Stimulated activated naive CD8-positive, alpha-beta T cell treated with anti-CD3 and anti-CD28 coated beads, Interleukin-15, Interleukin-2, amounts not matched to agents 100 U/mL and 50 U/mL, for 24 hours (primary cell): ENCODE measurements at regions not wholly inside any gene's neighbourhood (a gene's known extent, or its start where the extent isn't known, plus 50 kb on each side); places are given as distances from the start of the nearest gene placed in this dataset.

Source experiments
- ATAC-seq: fragments of 150-1000 bp; cut with Tn5 transposase; one replicate; pipeline ENCODE4 v1.10.0; 2021
- DNase-seq: peaks from one replicate; pipeline ENCODE4 v3.0.0; 2021

DNA sequence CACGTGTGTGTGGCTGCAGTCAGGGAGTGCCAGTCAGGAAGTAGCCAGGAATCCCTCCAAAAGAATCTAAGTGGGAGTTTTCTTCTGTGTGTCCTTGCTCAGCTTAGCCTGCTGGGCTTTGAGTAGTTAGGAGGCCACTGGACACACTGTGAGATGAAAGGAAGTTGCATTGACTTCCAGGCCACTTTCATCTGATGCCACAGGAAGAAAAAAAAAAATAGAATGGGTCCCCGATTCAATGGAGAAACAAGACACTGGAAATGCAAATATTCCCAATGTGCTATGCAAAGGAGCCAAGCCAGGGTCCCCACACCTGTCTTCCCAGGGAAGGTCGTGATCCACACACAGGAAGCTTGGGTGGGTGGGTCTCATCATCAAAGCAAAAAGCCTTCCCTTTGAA is 95.6 kb upstream of the E2F8 start:
- DNase-seq (no peak), ATAC-seq (no peak)

DNA sequence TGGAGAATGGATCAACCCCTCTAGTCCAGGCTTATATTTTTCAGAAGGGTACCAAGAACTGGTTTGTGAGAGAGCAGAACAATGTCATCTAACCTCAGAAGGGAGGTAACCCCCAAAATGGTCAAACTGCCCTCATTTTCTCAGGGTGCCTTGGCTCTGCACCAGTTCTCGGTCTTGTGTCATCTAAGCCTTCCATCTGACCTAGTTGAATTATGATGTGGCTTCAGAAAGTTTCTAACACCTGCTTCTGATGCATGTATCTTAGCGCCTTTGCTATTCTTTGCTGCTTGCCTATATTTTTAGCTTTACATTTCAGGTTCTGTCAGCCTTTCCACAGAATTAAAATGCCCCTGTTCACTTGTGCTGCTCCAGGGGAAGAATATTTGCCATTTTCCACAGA is 91.7 kb upstream of the E2F8 start:
- DNase-seq (no peak), ATAC-seq (no peak)

DNA sequence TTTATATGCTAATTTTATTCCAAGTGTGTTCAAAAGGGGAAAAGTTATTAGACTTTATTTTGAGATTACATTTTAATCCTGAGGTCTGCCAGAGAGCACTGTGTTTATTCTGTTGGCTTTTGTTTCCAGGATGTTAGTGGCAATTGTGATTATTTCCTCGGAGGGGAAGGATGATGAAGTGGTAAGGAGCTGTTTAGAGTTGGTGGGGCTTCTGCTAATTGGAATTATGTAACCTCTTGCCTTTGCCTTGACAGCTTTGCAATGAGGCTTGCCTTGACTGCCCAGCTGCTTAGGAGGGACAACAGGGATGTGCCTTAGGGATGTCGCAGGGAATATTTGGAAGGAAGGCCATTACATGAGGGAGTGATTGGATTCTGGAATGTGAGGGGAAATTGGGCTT is 89.7 kb upstream of the E2F8 start:
- no peak for DNase-seq
- no peak for ATAC-seq

DNA sequence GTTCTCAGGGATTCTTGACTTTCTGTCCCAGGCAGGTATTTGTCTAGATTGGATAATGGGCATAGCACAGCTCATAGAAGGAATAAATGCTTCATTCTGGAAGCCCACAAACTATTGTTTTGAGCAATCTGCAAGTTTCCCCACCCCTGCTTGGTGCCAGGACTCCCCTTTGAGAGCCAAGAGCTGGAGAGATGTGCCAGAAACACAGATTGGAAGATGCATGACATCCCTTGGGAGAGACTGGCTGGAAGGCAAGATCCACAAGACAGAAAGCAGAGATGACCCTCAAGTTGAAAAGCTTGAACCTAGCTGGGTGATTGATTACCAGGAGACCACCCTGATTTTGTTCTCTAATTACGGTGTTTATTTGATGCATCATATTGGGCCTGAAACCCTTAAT is 89.2 kb upstream of the E2F8 start:
- ATAC-seq (no peak), DNase-seq (no peak)

DNA sequence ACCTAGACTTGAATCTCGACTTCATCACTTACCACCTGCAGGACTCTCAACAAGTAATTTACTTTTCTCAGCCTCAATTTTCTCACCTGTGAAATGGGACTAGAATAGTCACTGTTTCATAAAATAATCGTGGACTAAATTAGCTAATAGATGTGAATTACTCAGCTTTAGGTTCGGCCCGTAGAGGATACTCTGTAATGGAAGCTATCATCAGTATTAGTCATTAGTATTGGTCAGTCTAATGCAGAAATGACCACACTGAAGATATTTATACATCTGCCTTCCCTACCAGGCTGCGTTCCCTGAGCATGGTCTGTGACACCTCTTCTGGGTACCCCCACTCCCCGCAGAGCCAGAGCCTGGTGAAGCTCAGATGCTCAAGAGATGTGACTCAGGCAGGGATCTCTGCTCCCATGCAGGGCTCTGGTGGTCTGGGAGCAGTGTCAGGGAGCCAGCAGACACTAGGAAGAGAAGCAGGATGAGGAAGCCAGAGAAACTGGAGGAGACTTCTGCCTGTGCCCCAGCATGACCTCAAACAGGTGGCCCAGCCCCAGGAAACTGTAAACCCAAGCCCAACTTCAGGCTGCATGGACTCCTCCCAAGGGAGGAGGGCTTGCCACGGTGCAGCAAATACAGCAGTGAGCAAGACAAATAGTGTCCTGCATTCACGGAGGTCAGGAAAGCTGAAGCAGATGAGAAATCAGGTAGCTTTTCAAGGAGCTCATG is 88.0 kb upstream of the E2F8 start:
- DNase-seq (no peak), ATAC-seq (no peak)

DNA sequence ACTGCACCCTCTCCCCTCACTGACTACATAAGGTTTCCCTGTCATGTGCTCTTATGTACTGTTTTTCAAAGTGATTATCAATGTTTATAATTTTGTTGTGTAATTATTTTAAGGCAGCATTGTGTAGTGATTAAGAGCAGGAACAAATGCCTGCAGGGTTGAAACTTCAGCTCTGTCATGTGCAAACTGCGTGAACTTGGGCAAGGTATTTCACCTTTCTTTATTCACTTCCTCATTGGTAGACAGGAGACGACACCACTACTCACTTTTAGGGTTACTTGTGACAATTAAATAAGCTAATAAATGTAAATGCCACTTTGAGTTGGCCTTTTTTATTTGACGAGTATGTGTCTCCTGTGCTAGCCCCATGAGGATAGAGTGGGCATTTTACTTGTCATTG is 86.5 kb upstream of the E2F8 start:
- no peak for ATAC-seq
- no peak for DNase-seq

DNA sequence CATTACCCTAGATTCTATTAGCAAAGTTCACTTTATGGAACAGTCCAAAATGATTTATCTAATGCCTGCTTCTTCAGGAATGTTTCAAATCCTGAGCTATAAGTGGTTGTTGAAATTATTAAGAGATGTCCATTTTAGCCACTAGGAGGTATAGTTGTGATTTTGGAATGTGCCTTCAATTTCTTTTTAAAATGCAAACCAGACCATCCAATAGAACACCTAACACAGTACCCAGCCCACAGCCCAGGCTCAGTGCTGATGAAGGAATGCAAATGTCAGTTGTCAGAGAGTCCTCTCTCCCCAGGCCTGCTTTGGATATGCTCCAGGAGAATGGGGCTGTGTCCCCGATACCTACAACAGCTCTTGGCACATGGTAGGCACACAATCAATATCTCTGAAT is 85.8 kb upstream of the E2F8 start:
- DNase-seq (no peak), ATAC-seq (no peak)

DNA sequence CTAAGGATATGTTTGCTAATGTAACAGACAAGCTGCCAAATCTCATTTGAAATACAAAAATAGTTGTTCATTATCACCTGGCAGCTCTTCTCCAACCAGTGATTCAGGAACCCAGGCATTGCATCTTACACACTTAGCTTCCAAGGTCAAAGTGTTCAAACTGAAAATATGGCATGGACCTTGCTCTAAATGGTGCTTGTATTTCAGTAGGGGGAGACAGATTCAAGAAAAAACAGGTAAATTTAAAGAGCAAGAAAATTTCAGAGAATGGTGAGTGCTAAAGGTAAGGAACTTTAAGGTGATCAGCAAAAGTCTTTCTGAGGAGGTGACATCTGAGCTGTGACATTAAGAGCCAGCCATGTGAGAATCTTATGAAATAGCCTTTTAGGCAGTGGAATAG is 82.8 kb upstream of the E2F8 start:
- DNase-seq, result no peak

DNA sequence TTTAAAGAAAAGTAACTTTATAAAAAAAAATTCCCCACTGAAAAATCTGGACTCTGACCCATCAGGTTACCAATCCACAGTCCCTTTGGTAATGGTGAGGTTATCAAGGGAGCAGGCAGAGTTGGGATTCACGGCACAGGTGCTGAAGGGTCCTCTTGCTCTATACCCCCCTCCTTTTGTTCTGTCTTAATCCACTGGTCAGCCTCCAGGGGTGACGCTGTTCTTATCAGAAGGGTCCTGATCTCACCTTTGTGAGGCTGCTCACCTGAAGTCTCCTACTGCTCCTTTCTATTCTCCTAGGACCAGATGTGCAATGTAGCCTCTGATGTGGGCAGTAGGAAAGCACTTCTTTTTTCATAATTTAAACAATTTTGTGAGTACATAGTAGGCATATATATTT is 80.6 kb upstream of the E2F8 start:
- no peak for DNase-seq
- ATAC-seq, result no peak

More for the DNA sequence above, 82.8 kb upstream of the E2F8 start:
- ATAC-seq, result no peak

DNA sequence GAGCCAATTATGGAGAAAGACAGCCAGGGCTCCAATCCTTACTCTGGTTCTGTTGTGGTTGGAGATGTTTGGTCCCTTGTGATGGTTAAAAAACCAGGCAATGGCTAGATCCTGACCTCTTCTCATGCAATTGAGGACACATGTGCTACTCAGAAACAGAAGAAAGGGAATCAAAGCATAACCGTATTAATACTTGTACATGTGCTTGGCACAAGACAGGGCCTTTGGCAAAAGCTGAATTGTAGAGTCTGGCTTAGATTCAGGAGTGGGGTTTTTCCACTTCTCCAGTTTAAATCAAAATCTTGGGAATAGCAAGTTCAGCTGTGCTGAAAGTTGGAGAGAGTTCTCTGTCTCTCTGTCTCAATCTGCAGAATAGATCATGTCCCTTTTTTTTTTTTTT is 80.1 kb upstream of the E2F8 start:
- DNase-seq (no peak), ATAC-seq (no peak)

DNA sequence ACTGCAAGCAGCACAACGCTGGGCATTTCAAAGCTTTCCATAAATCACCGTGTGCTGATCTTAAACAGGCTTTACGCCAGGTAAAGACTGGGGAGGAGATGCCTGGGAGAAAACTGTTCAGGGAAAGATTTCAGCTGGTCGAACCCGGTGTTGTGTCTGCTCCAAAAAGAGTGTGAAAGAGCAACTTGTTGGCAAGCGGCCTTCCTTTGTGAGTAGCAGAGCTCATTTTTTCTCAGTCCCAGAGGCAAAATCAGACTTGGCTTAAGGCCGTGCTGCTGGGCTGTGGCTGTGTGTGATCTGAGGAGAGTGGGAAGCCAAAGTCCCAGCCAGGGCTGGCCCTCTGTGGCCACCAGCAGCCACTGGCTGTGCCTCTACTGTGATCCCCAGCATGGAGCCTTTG is 75.7 kb upstream of the E2F8 start:
- ATAC-seq, result no peak
- no peak for DNase-seq

DNA sequence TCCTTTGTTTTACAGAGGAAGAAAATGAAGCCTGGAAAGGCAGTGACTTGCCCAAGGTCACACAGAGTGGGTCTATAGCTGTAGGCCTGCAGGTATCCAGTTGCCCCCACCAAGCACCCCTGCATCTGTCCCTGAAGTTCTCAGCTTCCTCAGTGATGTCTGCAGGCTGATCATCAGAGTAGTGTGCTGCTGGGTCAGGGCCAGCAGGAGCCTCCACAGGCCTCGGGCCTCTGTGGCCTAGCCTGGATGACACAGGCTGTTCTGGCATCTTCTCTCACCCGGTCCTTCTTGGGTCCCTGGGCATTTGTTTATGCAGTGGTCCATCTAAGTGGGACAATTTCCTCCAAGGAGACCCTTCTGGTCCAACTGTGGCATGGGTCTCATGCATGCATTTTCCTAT is 74.8 kb upstream of the E2F8 start:
- no peak for ATAC-seq
- DNase-seq, result no peak

DNA sequence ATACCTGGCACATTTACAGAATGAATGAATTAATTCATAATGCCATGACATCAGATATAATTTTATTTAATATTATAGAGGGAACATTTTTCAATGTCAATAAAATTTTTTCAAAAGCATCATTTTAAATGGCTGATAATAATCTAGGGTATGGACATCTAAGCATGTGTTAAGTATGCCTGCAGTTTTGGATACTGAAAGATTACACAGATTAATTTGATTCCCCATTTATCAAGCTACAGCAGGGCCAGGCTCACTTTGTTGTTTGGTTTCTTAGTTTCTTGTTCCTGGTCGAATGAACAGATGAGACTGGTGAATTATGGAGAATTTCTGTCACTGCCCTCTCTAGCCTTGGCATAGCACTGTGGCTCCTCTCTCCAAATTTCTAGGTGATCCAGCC is 72.4 kb upstream of the E2F8 start:
- ATAC-seq (no peak), DNase-seq (no peak)

DNA sequence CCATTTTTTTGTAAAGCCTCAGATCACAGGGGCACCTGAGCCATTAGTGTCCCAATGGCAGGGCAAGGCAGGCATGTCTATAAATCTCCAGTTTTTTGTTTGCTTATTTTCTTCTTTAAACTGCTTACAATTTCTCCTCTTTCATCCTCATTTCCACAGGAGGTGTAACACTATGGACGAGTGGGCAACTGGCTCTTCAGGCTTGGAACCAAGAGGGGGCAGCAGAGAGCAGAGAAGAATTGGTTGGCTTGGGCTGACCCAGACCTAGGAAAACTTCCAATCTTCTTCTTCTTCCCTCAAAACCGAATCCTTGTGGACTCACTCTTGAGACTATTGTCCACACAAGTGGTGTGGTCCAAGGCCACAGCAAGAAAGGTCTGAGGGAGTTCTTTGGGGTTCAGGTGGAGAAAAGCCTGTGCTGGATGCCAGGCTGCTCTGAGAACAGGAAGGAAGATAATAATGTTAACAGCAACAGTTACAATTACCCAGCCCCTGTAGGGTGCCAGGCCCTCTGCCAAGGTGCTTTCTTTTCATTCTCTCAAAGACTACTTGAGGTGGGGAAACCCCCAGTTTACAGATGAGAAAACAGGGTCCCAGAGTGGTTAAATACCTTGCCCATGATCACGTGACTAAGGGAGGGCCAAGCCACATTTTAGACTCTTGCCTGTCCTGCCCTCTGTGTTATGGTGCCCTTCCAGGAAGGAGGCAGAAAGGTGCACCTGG is 70.7 kb upstream of the E2F8 start:
- peak; percentile 66 for DNase-seq
- ATAC-seq, result peak; percentile 53

DNA sequence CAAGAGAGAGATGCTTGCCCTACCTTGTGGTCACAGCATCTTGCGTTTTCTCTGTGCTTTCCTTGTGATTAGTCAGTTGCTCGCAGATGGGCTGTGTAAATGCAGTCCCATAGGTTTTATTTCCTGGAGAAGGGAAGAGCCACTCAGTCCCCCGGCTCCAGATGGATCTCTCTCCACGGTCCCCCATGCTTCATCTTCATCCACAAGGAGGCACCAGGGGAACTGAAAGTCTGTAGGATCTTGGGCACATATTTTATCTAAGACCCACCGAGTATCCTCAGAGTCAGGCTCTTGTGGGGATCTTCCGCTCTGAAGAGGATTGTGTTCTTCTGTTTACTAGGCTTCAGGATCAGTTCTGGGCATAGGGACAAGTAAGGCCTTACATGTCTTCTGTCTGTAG is 66.8 kb upstream of the E2F8 start:
- no peak for DNase-seq
- no peak for ATAC-seq

DNA sequence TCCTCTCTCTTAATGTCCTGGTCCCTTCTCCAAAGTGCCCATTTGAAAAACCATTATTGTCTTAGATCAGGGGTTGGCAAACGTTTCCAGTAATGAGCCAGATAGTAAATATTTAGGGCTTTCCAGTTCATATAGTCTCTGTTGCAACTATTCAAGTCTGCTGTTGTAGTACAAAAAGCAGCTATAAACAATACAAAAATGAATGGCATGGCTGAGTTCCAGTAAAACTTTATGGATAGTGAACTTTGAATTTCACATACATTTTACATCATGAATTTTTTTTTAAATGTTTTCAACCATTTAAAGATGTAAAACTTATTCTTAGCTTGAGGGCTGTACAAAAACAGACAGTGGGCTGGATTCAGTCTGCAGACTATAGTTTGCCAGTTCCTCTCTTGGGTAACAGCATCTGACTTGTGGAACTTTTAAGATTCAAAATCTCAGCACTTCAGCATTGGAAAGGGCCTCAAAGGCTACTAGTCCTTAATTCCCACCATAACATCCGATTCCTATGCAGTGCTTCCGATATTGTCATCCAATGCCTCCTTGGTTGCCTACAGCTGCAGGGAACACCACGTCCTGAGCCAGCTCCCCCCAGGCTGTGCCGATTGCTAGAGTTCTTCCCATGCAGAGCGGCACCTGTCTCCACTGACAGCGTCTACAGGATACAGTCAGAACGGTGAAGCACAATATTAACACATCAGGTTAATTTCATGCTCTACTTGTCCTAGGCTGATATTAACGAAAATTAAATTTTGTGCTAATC is 65.6 kb upstream of the E2F8 start:
- ATAC-seq, result no peak
- no peak for DNase-seq

DNA sequence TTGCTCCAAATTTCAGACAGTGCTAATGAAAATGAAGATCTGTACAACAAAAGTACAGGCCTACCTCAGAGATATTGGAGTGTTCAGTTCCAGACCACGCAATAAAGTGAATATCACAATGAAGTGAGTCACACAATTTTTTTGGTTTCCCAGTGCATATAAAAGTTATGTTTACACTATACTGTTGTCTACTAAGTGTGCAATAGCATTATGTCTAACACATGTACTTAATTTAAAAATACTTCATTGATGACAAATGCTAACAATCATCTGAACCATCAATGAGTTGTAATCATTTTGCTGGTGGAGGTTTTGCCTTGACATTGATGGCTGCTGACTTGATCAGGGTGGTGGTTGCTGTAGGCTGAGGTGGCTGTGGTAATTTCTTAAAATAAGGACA is 60.6 kb upstream of the E2F8 start:
- ATAC-seq (no peak), DNase-seq (no peak)

DNA sequence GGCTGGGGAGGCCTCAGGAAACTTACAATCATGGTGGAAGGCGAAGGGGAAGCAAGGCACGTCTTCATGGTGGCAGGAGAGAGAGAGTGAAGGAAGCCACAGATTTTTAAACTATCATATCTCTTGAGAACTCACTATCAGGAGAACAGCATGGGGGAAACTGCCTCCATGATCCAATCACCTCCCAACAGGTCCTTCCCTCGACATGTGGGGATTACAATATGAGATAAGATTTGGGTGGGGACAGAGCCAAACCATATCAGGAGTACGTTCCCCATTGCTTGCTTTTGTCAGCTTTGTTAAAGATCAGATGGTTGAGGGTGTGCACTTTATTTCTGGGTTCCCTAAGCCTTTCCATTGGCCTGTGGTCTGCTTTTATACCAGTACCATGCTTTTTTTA is 53.7 kb upstream of the E2F8 start:
- no peak for ATAC-seq
- DNase-seq, result no peak

DNA sequence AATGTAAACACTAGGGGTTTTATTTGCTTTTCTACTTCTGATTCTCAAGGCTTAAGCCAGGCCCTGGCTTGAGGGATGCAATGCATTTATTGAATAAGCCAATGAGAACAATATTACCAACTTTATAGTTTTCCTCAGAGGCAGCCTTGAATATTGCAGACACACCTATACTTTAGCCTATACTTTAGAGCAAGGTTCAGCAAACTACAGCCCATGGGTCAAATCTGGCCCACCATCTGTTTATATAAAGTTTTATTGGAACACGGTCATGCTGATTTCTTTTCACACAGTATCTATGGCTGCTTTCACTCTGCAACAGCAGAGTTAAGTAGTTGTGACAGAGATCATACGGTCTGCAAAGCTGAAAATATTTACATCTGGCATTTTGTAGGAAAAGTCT is 50.3 kb upstream of the E2F8 start:
- no peak for DNase-seq

More for the DNA sequence above, 50.3 kb upstream of the E2F8 start:
- no peak for ATAC-seq
